K562 (cell line): ENCODE measurements at regions not wholly inside any gene's neighbourhood (a gene's known extent, or its start where the extent isn't known, plus 50 kb on each side); places are given as distances from the start of the nearest gene placed in this dataset.

ENCODE experiments used
- ATAC-seq: fragments of 200-7000 bp; cut with Tn5 transposase; 3 replicates; pipeline ENCODE4 v1.9.1; 2020; ENCODE audit warnings: moderate library complexity
- BruUV-seq: library from RNA; stranded (reverse); fragments of 400-500 nt; replicated peaks from 2 replicates; lab custom pipeline; 2021; lab: Mats Ljungman, UMichigan
- CTCF ChIA-PET: fragments of 300-600 bp; formaldehyde crosslinking; extraction: SDS; loops from one replicate; lab custom pipeline; 2021; ENCODE audit warnings: low intra/inter-chr PET ratio; lab: Yijun Ruan, JAX
- POLR2A ChIA-PET: fragments of 300-600, 350-650 bp; sonication (Branson Sonifier 250); formaldehyde crosslinking; extraction: SDS; loops from one replicate; lab custom pipeline; 2021; ENCODE audit warnings: antibody characterized with exemption, inconsistent platforms; lab: Yijun Ruan, JAX
- DNase-seq, 4 experiments: peaks; one replicate each; pipeline versions ENCODE4 v3.0.0 to v3.0.0-alpha.2; 2011 to 2018; ENCODE audit warnings: low spot score in 3 of 4, mixed read lengths in 3 of 4; ENCODE audit errors: extremely low read depth in 1 of 4
- FAIRE-seq: peaks from 2 replicates; lab custom pipeline; 2011; peaks lifted over from hg19 to GRCh38; lab: Jason Lieb, UNC
- H2AFZ ChIP-seq: 2 replicates; pipeline ENCODE4 v1.6.0; 2011; ENCODE audit warnings: low read depth, low read length, control low read depth, inconsistent platforms
- H3K27ac ChIP-seq: fragments of 200-600 bp; 3 replicates; pipeline ENCODE4 v1.8.0; 2011; ENCODE audit warnings: low read depth, mild to moderate bottlenecking, control low read depth, inconsistent platforms, low read length, moderate library complexity, mixed read lengths; ENCODE audit errors: extremely low read depth
- H3K27me3 ChIP-seq, 2 experiments: fragments of 300-600 bp in 1 of 2; 2 replicates in 1 of 2; 3 replicates in 1 of 2; pipeline versions ENCODE4 v1.6.0 to v1.8.0; 2011; ENCODE audit warnings: inconsistent platforms in 2 of 2, low read length in 2 of 2, mild to moderate bottlenecking in 1 of 2, mixed read lengths in 1 of 2, moderate library complexity in 1 of 2; ENCODE audit not compliant: control insufficient read depth in 2 of 2, insufficient read depth in 2 of 2
- H3K36me3 ChIP-seq: fragments of 300-600 bp; 3 replicates; pipeline ENCODE4 v1.8.0; 2011; ENCODE audit warnings: mild to moderate bottlenecking, low read length, inconsistent platforms; ENCODE audit not compliant: control insufficient read depth, insufficient read depth
- H3K4me1 ChIP-seq, 2 experiments: fragments of 200-600 bp in 1 of 2; replicated peaks in 1 of 2; 2 replicates in 1 of 2; 3 replicates in 1 of 2; pipeline versions ENCODE4 v1.5.1 to v1.8.0; 2011; ENCODE audit warnings: inconsistent platforms in 2 of 2, low read length in 2 of 2, mild to moderate bottlenecking in 1 of 2, mixed read lengths in 1 of 2, moderate library complexity in 1 of 2; ENCODE audit not compliant: control insufficient read depth in 2 of 2, insufficient read depth in 2 of 2
- H3K4me2 ChIP-seq: 2 replicates; pipeline ENCODE4 v1.6.1; 2011; ENCODE audit warnings: low read length, control low read depth, inconsistent platforms, mixed read lengths; ENCODE audit not compliant: insufficient read depth
- H3K4me3 ChIP-seq: fragments of 200-600 bp; sonication (generic), shearing (Covaris generic); 2 replicates; pipeline ENCODE4 v1.5.1; 2016; ENCODE audit warnings: control low read depth, inconsistent platforms
- H3K79me2 ChIP-seq: fragments of 200-600 bp; 3 replicates; pipeline ENCODE4 v1.8.0; 2011; ENCODE audit warnings: low read length, inconsistent platforms; ENCODE audit not compliant: control insufficient read depth, insufficient read depth
- H3K9ac ChIP-seq, 2 experiments: 2 replicates each; pipeline versions ENCODE4 v1.6.0 to v1.6.1; 2011; ENCODE audit warnings: low read depth in 2 of 2, low read length in 2 of 2, control low read depth in 1 of 2, inconsistent platforms in 1 of 2, mild to moderate bottlenecking in 1 of 2, mixed read lengths in 1 of 2; ENCODE audit not compliant: insufficient read depth in 1 of 2
- H3K9me1 ChIP-seq: one replicate; pipeline ENCODE4 v1.6.0; 2011; ENCODE audit warnings: inconsistent platforms, mild to moderate bottlenecking, low read length, moderate library complexity; ENCODE audit not compliant: control insufficient read depth, insufficient read depth
- H3K9me3 ChIP-seq: replicated peaks from 2 replicates; pipeline ENCODE4 v1.5.1; 2011; ENCODE audit warnings: low read depth, low read length, inconsistent platforms; ENCODE audit not compliant: control insufficient read depth, insufficient read depth
- H4K20me1 ChIP-seq: replicated peaks from 2 replicates; pipeline ENCODE4 v1.6.1; 2011; ENCODE audit warnings: low read length, inconsistent platforms, mixed read lengths; ENCODE audit not compliant: control insufficient read depth, insufficient read depth
- BRD9 ChIP-seq: fragments of 450-650 bp; IDR thresholded peaks from 2 replicates; pipeline ENCODE4 v1.6.1; 2018; ENCODE audit warnings: low read depth; ENCODE audit not compliant: partially characterized antibody
- C11orf30 ChIP-seq: fragments of 450-650 bp; IDR thresholded peaks from 2 replicates; pipeline ENCODE4 v1.6.1; 2016; ENCODE audit warnings: low read depth, mild to moderate bottlenecking
- MAFK ChIP-seq: IDR thresholded peaks from 2 replicates; pipeline ENCODE4 v1.6.1; 2011; ENCODE audit warnings: low read length, improper control_type of control experiment
- SMAD2 ChIP-seq: fragments of 150-350 bp; IDR thresholded peaks from 2 replicates; pipeline ENCODE4 v1.6.1; 2014; ENCODE audit warnings: low read depth, mild to moderate bottlenecking, low read length
- ZNF324 ChIP-seq: fragments of 250-450 bp; sonication (Bioruptor Pico); IDR thresholded peaks from 2 replicates; pipeline ENCODE4 v1.4.0; 2020; ENCODE audit warnings: mild to moderate bottlenecking
- ZNF398 ChIP-seq: fragments of 250-450 bp; sonication (Bioruptor Pico); IDR thresholded peaks from 2 replicates; pipeline ENCODE4 v1.8.0; 2021; ENCODE audit warnings: moderate library complexity, mild to moderate bottlenecking, inconsistent platforms
- ZNF584 ChIP-seq: fragments of 200-800 bp; sonication (Bioruptor generic); IDR thresholded peaks from 2 replicates; pipeline ENCODE4 v1.6.1; 2016; ENCODE audit warnings: low read depth, mild to moderate bottlenecking, missing genetic modification characterization, missing compliant biosample characterization
- WGBS: fragments of 100-300 bp; shearing (Covaris generic); methylation state at CpG from one replicate; pipeline ENCODE4 v1.1.6; 2016; ENCODE audit warnings: low coverage, mixed read lengths; ENCODE audit not compliant: insufficient coverage; ENCODE audit errors: missing lambda C conversion rate; 5-methylcytosine and 5-hydroxymethylcytosine counted together
- in situ Hi-C: fragments of 300-500 bp; cut with MboI; formaldehyde crosslinking; loops from 4 replicates; pipeline ENCODE4 v1.15.0; 2018; ENCODE audit warnings: inconsistent platforms, mixed read lengths
- intact Hi-C: fragments of 100-400 bp; cut with micrococcal nuclease; formaldehyde crosslinking; loops from 2 replicates; pipeline ENCODE4 v1.14.2; 2022

DNA sequence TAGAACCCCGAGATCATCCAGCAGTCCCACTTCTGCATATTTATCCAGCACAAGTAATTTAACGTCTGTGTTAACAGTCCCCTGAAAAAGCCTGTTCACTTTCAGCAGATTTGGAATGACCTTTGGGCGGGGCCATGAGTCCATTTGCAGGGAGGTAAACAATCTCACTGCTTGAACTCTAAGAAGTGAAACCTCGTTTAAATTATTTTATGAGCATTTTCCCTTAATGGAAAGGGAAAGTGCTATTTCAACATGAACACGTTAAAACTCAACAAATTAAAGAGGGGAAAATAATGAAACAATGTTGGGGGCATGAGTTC lies 282.8 kb downstream of the GATA3 start:
- Histone ChIP-seq H3K27me3 (peaks cover 4 to 7% of the 10 kb centered on the region in 2 experiments; a peak in 3 of 5 replicates), H3K36me3 (no peaks in the 10 kb centered on the region), H3K9me3 (no peaks in the 10 kb centered on the region), H3K4me3 (no peak overlapping the region), H3K79me2 (no peaks in the 10 kb centered on the region), H3K27ac (no peak overlapping the region), H3K4me2 (no peak overlapping the region), H4K20me1 (no peaks in the 10 kb centered on the region), H2AFZ (no peak overlapping the region), H3K4me1 (peaks cover 0 to 3% of the 10 kb centered on the region in 2 experiments; a peak in 1 of 5 replicates), H3K9ac (no peak overlapping the region), H3K9me1 (no peaks in the 10 kb centered on the region)
- no peak for FAIRE-seq
- in situ Hi-C loops (no loop called here), intact Hi-C loops (no loop called here)
- ChIA-PET POLR2A (no interaction called here), CTCF (no interaction called here)
- BruUV-seq: no TSS peak
- DNase-seq: no peak
- ATAC-seq: no peak
- no peak for TF ChIP-seq BRD9
- TF ChIP-seq MAFK: no peak
- TF ChIP-seq ZNF324 (CRISPR knock-in tag): no peak
- no peak for TF ChIP-seq ZNF398 (CRISPR knock-in tag)
- TF ChIP-seq SMAD2: no peak
- no peak for TF ChIP-seq C11orf30
- no peak for TF ChIP-seq ZNF584 (CRISPR knock-in tag)
- WGBS: 0% methylated on average over 5 of the region's 5 CpGs
